K562 (cell line): ENCODE measurements at regions not wholly inside any gene's neighbourhood (a gene's known extent, or its start where the extent isn't known, plus 50 kb on each side); places are given as distances from the start of the nearest gene placed in this dataset.

Experiments
- ARID2 ChIP-seq: fragments of 450-650 bp; IDR thresholded peaks from 2 replicates; pipeline ENCODE4 v1.6.1; 2017; ENCODE audit warnings: antibody characterized with exemption, mild to moderate bottlenecking
- NONO ChIP-seq, 2 experiments: fragments of 200-400 bp in 1 of 2; fragments of 450-650 bp in 1 of 2; formaldehyde crosslinking in 1 of 2; IDR thresholded peaks; 2 replicates each; pipeline ENCODE4 v1.6.1; 2017; ENCODE audit warnings: low read depth in 2 of 2, mild to moderate bottlenecking in 2 of 2, moderate library complexity in 2 of 2, low read length in 1 of 2
- ZSCAN32 ChIP-seq: fragments of 450-650 bp; formaldehyde crosslinking; IDR thresholded peaks from 2 replicates; pipeline ENCODE4 v1.4.0; 2020; ENCODE audit warnings: mild to moderate bottlenecking, moderate library complexity
- TF ChIP-seq, protein P1 (sequence below), 3 experiments: fragments of 200-800 bp in 1 of 3; sonication (Bioruptor generic) in 1 of 3; sonication (generic) in 1 of 3; formaldehyde crosslinking in 1 of 3; IDR thresholded peaks; 2 replicates each; pipeline versions ENCODE4 v1.6.1 to v1.8.0; 2016 to 2022; ENCODE audit warnings: mild to moderate bottlenecking in 2 of 3, missing compliant biosample characterization in 2 of 3, missing genetic modification characterization in 2 of 3, missing genetic modification reagents in 1 of 3
- TF ChIP-seq, protein P2 (sequence below): sonication (generic); formaldehyde crosslinking; IDR thresholded peaks from 2 replicates; pipeline ENCODE4 v1.8.0; 2022; ENCODE audit warnings: missing genetic modification reagents, mild to moderate bottlenecking, moderate library complexity, borderline replicate concordance
- TF ChIP-seq, protein P3 (sequence below): fragments of 450-650 bp; formaldehyde crosslinking; IDR thresholded peaks from 2 replicates; pipeline ENCODE4 v1.4.0; 2020; ENCODE audit warnings: mild to moderate bottlenecking, mixed read lengths

DNA sequence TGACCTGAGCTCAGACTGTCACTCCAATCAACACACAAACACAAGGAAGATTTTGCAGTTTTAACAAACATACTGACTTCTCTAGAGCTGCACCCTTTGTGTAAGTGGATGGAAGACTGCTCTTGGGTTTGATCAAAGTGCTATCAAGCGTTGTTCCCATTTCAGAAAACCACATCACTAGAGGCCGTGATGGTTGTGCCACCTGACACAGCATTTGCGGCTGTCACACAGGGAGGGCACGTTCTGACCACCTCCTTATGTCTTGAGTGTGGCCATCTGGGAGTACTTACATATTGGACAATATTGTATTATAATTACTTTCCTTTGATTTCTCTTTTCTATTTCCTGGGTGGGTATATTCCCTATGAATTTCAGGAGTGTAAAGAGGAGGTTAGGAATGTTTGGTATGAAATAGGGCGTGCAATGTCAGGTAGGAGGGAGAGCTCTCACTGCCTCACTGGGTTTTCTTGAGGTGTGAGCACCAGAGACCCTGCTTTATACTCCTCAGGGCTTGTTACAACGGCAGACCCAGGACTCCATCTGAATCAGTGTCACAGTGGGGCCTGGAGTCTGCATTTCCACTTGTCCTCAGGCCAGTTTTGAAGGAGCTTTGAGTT lies 74.3 kb downstream of the SYNE3 start (continued):
- TF ChIP-seq, protein P1, sequence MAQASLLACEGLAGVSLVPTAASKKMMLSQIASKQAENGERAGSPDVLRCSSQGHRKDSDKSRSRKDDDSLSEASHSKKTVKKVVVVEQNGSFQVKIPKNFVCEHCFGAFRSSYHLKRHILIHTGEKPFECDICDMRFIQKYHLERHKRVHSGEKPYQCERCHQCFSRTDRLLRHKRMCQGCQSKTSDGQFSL (CRISPR knock-in tag; IDR thresholded peaks at IDR 0.05), result no peak
- TF ChIP-seq, protein P1 (tag; IDR thresholded peaks at IDR 0.05), result no peak
- TF ChIP-seq, protein P2, sequence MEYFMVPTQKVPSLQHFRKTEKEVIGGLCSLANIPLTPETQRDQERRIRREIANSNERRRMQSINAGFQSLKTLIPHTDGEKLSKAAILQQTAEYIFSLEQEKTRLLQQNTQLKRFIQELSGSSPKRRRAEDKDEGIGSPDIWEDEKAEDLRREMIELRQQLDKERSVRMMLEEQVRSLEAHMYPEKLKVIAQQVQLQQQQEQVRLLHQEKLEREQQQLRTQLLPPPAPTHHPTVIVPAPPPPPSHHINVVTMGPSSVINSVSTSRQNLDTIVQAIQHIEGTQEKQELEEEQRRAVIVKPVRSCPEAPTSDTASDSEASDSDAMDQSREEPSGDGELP (CRISPR knock-in tag), result no peak
- TF ChIP-seq, protein P3, sequence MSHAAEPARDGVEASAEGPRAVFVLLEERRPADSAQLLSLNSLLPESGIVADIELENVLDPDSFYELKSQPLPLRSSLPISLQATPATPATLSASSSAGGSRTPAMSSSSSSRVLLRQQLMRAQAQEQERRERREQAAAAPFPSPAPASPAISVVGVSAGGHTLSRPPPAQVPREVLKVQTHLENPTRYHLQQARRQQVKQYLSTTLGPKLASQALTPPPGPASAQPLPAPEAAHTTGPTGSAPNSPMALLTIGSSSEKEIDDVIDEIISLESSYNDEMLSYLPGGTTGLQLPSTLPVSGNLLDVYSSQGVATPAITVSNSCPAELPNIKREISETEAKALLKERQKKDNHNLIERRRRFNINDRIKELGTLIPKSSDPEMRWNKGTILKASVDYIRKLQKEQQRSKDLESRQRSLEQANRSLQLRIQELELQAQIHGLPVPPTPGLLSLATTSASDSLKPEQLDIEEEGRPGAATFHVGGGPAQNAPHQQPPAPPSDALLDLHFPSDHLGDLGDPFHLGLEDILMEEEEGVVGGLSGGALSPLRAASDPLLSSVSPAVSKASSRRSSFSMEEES, result no peak
- TF ChIP-seq NONO (IDR thresholded peaks at IDR 0.05; ENCODE audit: low read depth in 2 of 2, low read length in 1 of 2) (no peak), ZSCAN32 (no peak), ARID2 (no peak)
